ENCODE measurements at regions not wholly inside any gene's neighbourhood (a gene's known extent, or its start where the extent isn't known, plus 50 kb on each side); places are given as distances from the start of the nearest gene placed in this dataset.

DNA sequence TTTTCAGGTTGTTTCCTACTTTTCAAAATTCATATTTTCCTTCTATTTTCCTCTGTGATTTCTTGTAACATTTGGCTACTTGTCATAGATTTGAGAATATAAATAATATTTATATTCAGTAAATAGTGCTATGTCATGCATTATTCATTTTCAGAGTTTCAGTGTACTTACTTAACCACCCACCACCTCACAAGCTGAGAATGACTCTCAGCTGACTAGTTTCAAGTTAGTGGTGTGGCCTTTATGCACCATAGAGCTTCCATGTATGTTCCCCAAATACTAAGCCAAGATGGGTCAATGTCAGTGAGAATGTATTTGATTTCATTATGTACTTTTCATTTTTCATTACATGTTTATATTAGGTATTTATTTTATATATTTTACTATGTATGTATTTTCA is 56.9 kb upstream of the RGS1 start:
- Histone ChIP-seq H3K36me3 (ENCODE audit: control insufficient read depth, insufficient read depth, low read length) (no peaks in the 10 kb centered on the region), H3K9me1 (ENCODE audit: control insufficient read depth, insufficient read depth, low read length) (no peaks in the 10 kb centered on the region), H4K20me1 (replicated peaks; ENCODE audit: control insufficient read depth, insufficient read depth, low read length) (no peaks in the 10 kb centered on the region), H3K79me2 (ENCODE audit: control insufficient read depth, insufficient read depth, low read length) (no peaks in the 10 kb centered on the region), H3K27me3 (ENCODE audit: control insufficient read depth in 2 of 2, insufficient read depth in 2 of 2, low read length in 2 of 2) (no peaks in the 10 kb centered on the region), H3K4me2 (ENCODE audit: insufficient read depth, low read length) (no peak overlapping the region), H3K27ac (ENCODE audit: extremely low read depth, low read depth, low read length) (no peak overlapping the region), H3K4me1 (replicated peaks in 1 of 2; ENCODE audit: control insufficient read depth in 2 of 2, insufficient read depth in 2 of 2, low read length in 2 of 2) (no peaks in the 10 kb centered on the region), H3K9me3 (replicated peaks; ENCODE audit: control insufficient read depth, insufficient read depth, low read depth, low read length) (no peaks in the 10 kb centered on the region), H2AFZ (ENCODE audit: low read depth, low read length) (no peak overlapping the region), H3K4me3 (no peak overlapping the region), H3K9ac (ENCODE audit: insufficient read depth in 1 of 2, low read depth in 2 of 2, low read length in 2 of 2) (no peak overlapping the region)
- DNase-seq (ENCODE audit: extremely low read depth in 1 of 4, low spot score in 3 of 4) (no peak), ATAC-seq (no peak), FAIRE-seq (no peak)
- in situ Hi-C loops (cut with MboI) (no loop called here), intact Hi-C loops (cut with micrococcal nuclease) (no loop called here)
- POLR2A ChIA-PET, result no interaction called here
- BruUV-seq (replicated peaks), result no TSS peak
- CTCF ChIA-PET (ENCODE audit: low intra/inter-chr PET ratio), result no interaction called here
- TF ChIP-seq ZNF507 (tag; conservative IDR thresholded peaks at IDR 0.05) (no peak), GATAD2A (IDR thresholded peaks at IDR 0.05) (no peak), ZNF24 (IDR thresholded peaks at IDR 0.05) (no peak), MECOM (CRISPR knock-in tag; IDR thresholded peaks at IDR 0.05) (no peak), FOXK2 (conservative IDR thresholded peaks at IDR 0.05 in 1 of 2, IDR thresholded peaks at IDR 0.05 in 1 of 2; ENCODE audit: low read depth in 2 of 2) (no peak), CREM (IDR thresholded peaks at IDR 0.05; ENCODE audit: low read depth) (no peak), WHSC1 (IDR thresholded peaks at IDR 0.05; ENCODE audit: low read length) (no peak), GTF2A2 (tag; IDR thresholded peaks at IDR 0.05) (no peak), XRCC5 (IDR thresholded peaks at IDR 0.05; ENCODE audit: low read depth, low read length) (no peak), ZNF217 (CRISPR knock-in tag; IDR thresholded peaks at IDR 0.05) (no peak)
- TF ChIP-seq, protein P1, sequence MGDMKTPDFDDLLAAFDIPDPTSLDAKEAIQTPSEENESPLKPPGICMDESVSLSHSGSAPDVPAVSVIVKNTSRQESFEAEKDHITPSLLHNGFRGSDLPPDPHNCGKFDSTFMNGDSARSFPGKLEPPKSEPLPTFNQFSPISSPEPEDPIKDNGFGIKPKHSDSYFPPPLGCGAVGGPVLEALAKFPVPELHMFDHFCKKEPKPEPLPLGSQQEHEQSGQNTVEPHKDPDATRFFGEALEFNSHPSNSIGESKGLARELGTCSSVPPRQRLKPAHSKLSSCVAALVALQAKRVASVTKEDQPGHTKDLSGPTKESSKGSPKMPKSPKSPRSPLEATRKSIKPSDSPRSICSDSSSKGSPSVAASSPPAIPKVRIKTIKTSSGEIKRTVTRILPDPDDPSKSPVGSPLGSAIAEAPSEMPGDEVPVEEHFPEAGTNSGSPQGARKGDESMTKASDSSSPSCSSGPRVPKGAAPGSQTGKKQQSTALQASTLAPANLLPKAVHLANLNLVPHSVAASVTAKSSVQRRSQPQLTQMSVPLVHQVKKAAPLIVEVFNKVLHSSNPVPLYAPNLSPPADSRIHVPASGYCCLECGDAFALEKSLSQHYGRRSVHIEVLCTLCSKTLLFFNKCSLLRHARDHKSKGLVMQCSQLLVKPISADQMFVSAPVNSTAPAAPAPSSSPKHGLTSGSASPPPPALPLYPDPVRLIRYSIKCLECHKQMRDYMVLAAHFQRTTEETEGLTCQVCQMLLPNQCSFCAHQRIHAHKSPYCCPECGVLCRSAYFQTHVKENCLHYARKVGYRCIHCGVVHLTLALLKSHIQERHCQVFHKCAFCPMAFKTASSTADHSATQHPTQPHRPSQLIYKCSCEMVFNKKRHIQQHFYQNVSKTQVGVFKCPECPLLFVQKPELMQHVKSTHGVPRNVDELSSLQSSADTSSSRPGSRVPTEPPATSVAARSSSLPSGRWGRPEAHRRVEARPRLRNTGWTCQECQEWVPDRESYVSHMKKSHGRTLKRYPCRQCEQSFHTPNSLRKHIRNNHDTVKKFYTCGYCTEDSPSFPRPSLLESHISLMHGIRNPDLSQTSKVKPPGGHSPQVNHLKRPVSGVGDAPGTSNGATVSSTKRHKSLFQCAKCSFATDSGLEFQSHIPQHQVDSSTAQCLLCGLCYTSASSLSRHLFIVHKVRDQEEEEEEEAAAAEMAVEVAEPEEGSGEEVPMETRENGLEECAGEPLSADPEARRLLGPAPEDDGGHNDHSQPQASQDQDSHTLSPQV (IDR thresholded peaks at IDR 0.05), result no peak
- TF ChIP-seq, protein P2, sequence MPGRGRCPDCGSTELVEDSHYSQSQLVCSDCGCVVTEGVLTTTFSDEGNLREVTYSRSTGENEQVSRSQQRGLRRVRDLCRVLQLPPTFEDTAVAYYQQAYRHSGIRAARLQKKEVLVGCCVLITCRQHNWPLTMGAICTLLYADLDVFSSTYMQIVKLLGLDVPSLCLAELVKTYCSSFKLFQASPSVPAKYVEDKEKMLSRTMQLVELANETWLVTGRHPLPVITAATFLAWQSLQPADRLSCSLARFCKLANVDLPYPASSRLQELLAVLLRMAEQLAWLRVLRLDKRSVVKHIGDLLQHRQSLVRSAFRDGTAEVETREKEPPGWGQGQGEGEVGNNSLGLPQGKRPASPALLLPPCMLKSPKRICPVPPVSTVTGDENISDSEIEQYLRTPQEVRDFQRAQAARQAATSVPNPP (IDR thresholded peaks at IDR 0.05; ENCODE audit: borderline replicate concordance, insufficient read depth, insufficient read length), result no peak
- TF ChIP-seq, protein P3, sequence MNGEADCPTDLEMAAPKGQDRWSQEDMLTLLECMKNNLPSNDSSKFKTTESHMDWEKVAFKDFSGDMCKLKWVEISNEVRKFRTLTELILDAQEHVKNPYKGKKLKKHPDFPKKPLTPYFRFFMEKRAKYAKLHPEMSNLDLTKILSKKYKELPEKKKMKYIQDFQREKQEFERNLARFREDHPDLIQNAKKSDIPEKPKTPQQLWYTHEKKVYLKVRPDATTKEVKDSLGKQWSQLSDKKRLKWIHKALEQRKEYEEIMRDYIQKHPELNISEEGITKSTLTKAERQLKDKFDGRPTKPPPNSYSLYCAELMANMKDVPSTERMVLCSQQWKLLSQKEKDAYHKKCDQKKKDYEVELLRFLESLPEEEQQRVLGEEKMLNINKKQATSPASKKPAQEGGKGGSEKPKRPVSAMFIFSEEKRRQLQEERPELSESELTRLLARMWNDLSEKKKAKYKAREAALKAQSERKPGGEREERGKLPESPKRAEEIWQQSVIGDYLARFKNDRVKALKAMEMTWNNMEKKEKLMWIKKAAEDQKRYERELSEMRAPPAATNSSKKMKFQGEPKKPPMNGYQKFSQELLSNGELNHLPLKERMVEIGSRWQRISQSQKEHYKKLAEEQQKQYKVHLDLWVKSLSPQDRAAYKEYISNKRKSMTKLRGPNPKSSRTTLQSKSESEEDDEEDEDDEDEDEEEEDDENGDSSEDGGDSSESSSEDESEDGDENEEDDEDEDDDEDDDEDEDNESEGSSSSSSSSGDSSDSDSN (IDR thresholded peaks at IDR 0.05; ENCODE audit: borderline replicate concordance in 1 of 2, low read depth in 2 of 2, low read length in 2 of 2), result no peak

All from K562 (cell line).